ENCODE measurements at regions not wholly inside any gene's neighbourhood (a gene's known extent, or its start where the extent isn't known, plus 50 kb on each side); places are given as distances from the start of the nearest gene placed in this dataset.

- TF ChIP-seq POLR2A (IDR thresholded peaks at IDR 0.05; ENCODE audit: low read depth, low read length) (no peak), POLR2AphosphoS5 (IDR thresholded peaks at IDR 0.05; ENCODE audit: low read depth, low read length) (no peak), TAF1 (IDR thresholded peaks at IDR 0.05; ENCODE audit: low read depth, low read length) (no peak), SPI1 (IDR thresholded peaks at IDR 0.05; ENCODE audit: low read depth, low read length) (no peak), POU2F2 (IDR thresholded peaks at IDR 0.05; ENCODE audit: low read depth, low read length) (no peak)
These were observed 104.8 kb upstream of the POU3F1 start for GRCh38 chr1:38151399-38151798.

Data from GM12891 (cell line).